HL-60 (cell line): ENCODE measurements at regions not wholly inside any gene's neighbourhood (a gene's known extent, or its start where the extent isn't known, plus 50 kb on each side); places are given as distances from the start of the nearest gene placed in this dataset.

Source experiments
- DNase-seq, 2 experiments: peaks; one replicate each; pipeline ENCODE4 v3.0.0-alpha.2; 2010 to 2020; ENCODE audit warnings: low read depth in 1 of 2, low spot score in 1 of 2
- H3K27ac ChIP-seq: fragments of 250-450 bp; sonication (Bioruptor Pico); replicated peaks from 2 replicates; pipeline ENCODE4 v1.5.1; 2020; ENCODE audit warnings: mild to moderate bottlenecking, moderate library complexity
- H3K27me3 ChIP-seq: fragments of 250-450 bp; sonication (Bioruptor Pico); 2 replicates; pipeline ENCODE4 v1.5.1; 2021; ENCODE audit warnings: mild to moderate bottlenecking, moderate library complexity; ENCODE audit not compliant: insufficient read depth, poor library complexity, severe bottlenecking
- H3K4me3 ChIP-seq: replicated peaks from 2 replicates; pipeline ENCODE4 v1.5.1; 2011; ENCODE audit warnings: mild to moderate bottlenecking, control low read depth, low read length; ENCODE audit not compliant: insufficient read depth
- CTCF ChIP-seq: IDR thresholded peaks from one replicate; pipeline ENCODE4 v1.5.1; 2011; ENCODE audit warnings: low read length, control low read depth, inconsistent platforms; ENCODE audit not compliant: insufficient read depth
- GABPA ChIP-seq: IDR thresholded peaks from 2 replicates; pipeline ENCODE4 v1.6.1; 2012; ENCODE audit warnings: low read depth
- POLR2AphosphoS5 ChIP-seq: IDR thresholded peaks from 2 replicates; pipeline ENCODE4 v1.6.1; 2012; ENCODE audit warnings: low read depth
- SPI1 ChIP-seq: IDR thresholded peaks from 2 replicates; pipeline ENCODE4 v1.6.1; 2012; ENCODE audit warnings: low read depth, mild to moderate bottlenecking, borderline replicate concordance
- TF ChIP-seq, protein P1 (sequence below): IDR thresholded peaks from 2 replicates; pipeline ENCODE4 v1.6.1; 2012; ENCODE audit warnings: low read depth; ENCODE audit not compliant: insufficient replicate concordance

DNA sequence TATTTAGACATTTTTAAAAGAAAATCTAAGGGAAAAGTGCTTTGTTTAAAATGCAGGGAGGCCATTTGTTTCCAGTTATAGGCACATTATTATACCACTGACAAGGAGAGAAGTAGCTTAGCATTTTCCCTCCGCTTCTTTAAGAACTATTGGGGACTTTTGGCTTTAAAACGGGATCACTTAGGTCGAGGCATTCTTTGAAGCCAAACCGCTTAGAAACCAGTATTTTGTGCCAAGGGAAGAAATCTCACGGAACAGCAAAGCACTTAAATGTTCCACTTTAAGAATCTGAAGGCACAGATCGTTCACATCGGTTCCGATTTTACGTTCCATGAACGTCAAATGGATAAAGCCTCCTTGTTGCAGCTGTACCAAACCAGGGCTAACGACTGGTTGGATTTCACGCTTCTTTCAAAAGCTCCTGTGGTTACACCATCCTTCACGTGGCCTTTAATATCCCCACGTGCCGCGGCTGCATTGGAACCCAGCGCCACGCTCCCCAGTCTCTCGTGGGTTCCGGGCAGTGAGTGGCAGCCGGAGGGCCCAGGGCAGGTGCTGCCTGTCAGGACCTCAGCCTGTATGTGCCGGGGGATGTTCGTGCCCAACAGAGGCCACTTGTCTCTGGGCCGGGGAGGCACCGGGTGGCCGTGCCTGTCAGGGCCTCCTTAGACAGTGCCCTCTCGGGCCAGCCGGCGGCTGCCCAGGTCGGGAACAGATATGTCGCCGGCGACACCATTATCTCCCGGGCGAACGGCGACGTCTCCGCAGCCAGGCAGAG, 195.4 kb downstream of the KIF26A start:
- TF ChIP-seq SPI1: no peak
- no peak for DNase-seq
- Histone ChIP-seq H3K27me3 (no peaks in the 10 kb centered on the region), H3K4me3 (no peak overlapping the region), H3K27ac (no peak overlapping the region)

DNA sequence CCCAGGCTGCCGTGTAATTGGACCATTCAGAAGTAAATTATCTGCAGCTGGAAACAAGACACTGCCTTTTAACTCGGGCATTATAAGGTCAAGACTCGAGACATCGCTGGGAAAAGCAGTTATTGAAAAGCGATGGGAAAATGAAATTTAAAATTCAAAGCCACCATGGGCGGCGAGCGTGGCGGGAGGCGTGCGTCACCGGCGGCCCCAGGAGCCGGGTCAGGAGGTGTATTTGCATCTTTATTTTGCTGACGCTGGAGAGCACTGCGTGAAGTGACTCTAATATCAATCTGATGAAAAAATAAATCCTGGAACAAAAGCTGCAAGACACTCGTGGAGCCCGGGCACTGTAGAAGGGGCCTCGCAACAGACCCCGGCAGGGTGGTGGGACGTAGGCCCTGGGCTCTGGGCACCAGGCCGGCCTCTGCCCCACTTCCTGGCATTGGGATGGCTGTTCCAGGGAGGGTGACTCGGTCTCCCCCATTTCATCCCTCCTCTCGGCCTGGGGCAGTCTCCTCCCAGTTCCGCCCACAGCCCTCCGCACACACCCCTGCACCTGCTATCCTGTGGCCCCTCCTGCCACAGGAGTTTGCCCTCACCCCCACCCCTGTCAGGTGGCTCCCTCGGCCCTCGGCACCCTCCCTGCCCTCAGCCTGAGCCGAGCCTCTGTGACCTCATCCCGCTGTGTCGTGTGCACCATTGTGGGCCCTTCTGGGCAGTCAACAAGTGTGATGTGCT, 196.2 kb downstream of the KIF26A start:
- H3K27me3 ChIP-seq: no peaks in the 10 kb centered on the region
- TF ChIP-seq CTCF (no peak), POLR2AphosphoS5 (no peak), SPI1 (no peak), GABPA (no peak)
- TF ChIP-seq, protein P1, sequence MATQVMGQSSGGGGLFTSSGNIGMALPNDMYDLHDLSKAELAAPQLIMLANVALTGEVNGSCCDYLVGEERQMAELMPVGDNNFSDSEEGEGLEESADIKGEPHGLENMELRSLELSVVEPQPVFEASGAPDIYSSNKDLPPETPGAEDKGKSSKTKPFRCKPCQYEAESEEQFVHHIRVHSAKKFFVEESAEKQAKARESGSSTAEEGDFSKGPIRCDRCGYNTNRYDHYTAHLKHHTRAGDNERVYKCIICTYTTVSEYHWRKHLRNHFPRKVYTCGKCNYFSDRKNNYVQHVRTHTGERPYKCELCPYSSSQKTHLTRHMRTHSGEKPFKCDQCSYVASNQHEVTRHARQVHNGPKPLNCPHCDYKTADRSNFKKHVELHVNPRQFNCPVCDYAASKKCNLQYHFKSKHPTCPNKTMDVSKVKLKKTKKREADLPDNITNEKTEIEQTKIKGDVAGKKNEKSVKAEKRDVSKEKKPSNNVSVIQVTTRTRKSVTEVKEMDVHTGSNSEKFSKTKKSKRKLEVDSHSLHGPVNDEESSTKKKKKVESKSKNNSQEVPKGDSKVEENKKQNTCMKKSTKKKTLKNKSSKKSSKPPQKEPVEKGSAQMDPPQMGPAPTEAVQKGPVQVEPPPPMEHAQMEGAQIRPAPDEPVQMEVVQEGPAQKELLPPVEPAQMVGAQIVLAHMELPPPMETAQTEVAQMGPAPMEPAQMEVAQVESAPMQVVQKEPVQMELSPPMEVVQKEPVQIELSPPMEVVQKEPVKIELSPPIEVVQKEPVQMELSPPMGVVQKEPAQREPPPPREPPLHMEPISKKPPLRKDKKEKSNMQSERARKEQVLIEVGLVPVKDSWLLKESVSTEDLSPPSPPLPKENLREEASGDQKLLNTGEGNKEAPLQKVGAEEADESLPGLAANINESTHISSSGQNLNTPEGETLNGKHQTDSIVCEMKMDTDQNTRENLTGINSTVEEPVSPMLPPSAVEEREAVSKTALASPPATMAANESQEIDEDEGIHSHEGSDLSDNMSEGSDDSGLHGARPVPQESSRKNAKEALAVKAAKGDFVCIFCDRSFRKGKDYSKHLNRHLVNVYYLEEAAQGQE: no peak

DNA sequence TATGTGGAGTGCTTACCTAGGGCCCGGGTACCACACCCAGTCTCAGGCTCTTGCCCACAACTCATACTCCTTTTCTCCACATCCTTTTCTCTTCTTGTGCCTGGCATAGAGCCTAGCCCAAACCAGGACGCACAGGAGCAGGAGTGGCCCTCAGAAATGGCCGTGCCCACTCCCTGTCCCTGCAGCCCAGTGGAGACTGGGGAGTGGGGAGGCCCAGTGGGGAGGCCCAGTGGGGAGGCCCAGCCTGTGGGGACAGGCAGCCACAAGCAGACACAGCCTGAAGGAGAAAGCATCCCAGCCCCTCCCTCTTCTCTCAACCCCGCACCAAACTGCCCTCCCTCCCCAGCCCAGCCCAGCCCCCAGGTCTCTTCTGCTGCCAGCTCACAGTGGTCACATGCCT, 196.8 kb downstream of the KIF26A start:
- no peaks in the 10 kb centered on the region for H3K27me3 ChIP-seq
- H3K4me3 ChIP-seq: no peak overlapping the region
- H3K27ac ChIP-seq: no peak overlapping the region
- TF ChIP-seq POLR2AphosphoS5 (no peak), SPI1 (no peak), GABPA (no peak), CTCF (no peak)
- TF ChIP-seq, protein P1: no peak
- no peak for DNase-seq

More for the DNA sequence above, 196.2 kb downstream of the KIF26A start:
- DNase-seq: no peak
- Histone ChIP-seq H3K4me3 (no peak overlapping the region), H3K27ac (no peak overlapping the region)

- H3K4me3 ChIP-seq: no peak overlapping the region
- DNase-seq: no peak
- H3K27me3 ChIP-seq: no peaks in the 10 kb centered on the region
- TF ChIP-seq CTCF: no peak
- TF ChIP-seq, protein P1: no peak
- TF ChIP-seq SPI1: no peak
- no peak for TF ChIP-seq POLR2AphosphoS5
- TF ChIP-seq GABPA: no peak
- no peak overlapping the region for H3K27ac ChIP-seq
Measured at GRCh38 chr14:104335611-104336010, 197.2 kb downstream of the KIF26A start.
